GM12878 (cell line): ENCODE measurements at regions not wholly inside any gene's neighbourhood (a gene's known extent, or its start where the extent isn't known, plus 50 kb on each side); places are given as distances from the start of the nearest gene placed in this dataset.

ENCODE experiments used
- ATAC-seq: fragments of 200-7000 bp; cut with Tn5 transposase; 3 replicates; pipeline ENCODE4 v1.9.1; 2020; ENCODE audit warnings: mild to moderate bottlenecking, moderate library complexity
- BruUV-seq: library from RNA; stranded (reverse); fragments of 400-500 nt; replicated peaks from 2 replicates; lab custom pipeline; 2021; lab: Mats Ljungman, UMichigan
- CTCF ChIA-PET: fragments of 300-600 bp; sonication (Branson Sonifier 250); formaldehyde crosslinking; extraction: SDS; loops from one replicate; lab custom pipeline; 2021; ENCODE audit warnings: inconsistent platforms; lab: Yijun Ruan, JAX
- POLR2A ChIA-PET: fragments of 350-600 bp; formaldehyde crosslinking; extraction: SDS; loops from one replicate; lab custom pipeline; 2021; ENCODE audit warnings: inconsistent platforms; lab: Charles Lee
- RAD21 ChIA-PET: fragments of 300-600 bp; sonication (Branson Sonifier 250); formaldehyde crosslinking; loops from one replicate; lab custom pipeline; 2023; ENCODE audit warnings: antibody characterized with exemption; ENCODE audit not compliant: unreplicated experiment; lab: Charles Lee
- SMC1A ChIA-PET: fragments of 300-600 bp; sonication (Branson Sonifier 250); formaldehyde crosslinking; loops from one replicate; lab custom pipeline; 2023; ENCODE audit not compliant: unreplicated experiment, uncharacterized antibody; lab: Charles Lee
- DNase-seq: peaks from one replicate; pipeline ENCODE4 v3.0.0-alpha.2; 2011; ENCODE audit warnings: low read depth, low spot score
- FAIRE-seq: peaks from 3 replicates; lab custom pipeline; 2011; peaks lifted over from hg19 to GRCh38; lab: Jason Lieb, UNC
- H2AFZ ChIP-seq: 2 replicates; pipeline ENCODE4 v1.6.0; 2011; ENCODE audit warnings: low read depth, low read length, control low read depth; ENCODE audit not compliant: control insufficient read depth
- H3K27ac ChIP-seq: 2 replicates; pipeline ENCODE4 v1.5.1; 2011; ENCODE audit warnings: control low read depth; ENCODE audit not compliant: control insufficient read depth, insufficient read depth
- H3K27me3 ChIP-seq, 2 experiments: replicated peaks in 1 of 2; 2 replicates each; pipeline versions ENCODE4 v1.6.0 to v1.6.1; 2011; ENCODE audit warnings: low read length in 1 of 2; ENCODE audit not compliant: control insufficient read depth in 2 of 2, insufficient read depth in 2 of 2
- H3K36me3 ChIP-seq, 2 experiments: 2 replicates each; pipeline ENCODE4 v1.5.1; 2011; ENCODE audit warnings: low read length in 1 of 2; ENCODE audit not compliant: control insufficient read depth in 2 of 2, insufficient read depth in 2 of 2
- H3K4me1 ChIP-seq: 2 replicates; pipeline ENCODE4 v1.6.1; 2011; ENCODE audit warnings: mild to moderate bottlenecking, low read length, moderate library complexity, mixed read lengths; ENCODE audit not compliant: control insufficient read depth, insufficient read depth
- H3K4me2 ChIP-seq: 2 replicates; pipeline ENCODE4 v1.6.0; 2011; ENCODE audit warnings: control low read depth; ENCODE audit not compliant: control insufficient read depth, insufficient read depth
- H3K4me3 ChIP-seq: fragments of 200-600 bp; sonication (generic); 2 replicates; pipeline ENCODE4 v1.5.1; 2016
- H3K79me2 ChIP-seq: 2 replicates; pipeline ENCODE4 v1.6.0; 2011; ENCODE audit warnings: low read length; ENCODE audit not compliant: control insufficient read depth, insufficient read depth
- H3K9ac ChIP-seq: 2 replicates; pipeline ENCODE4 v1.8.0; 2011; ENCODE audit warnings: low read length, control low read depth, mixed read lengths; ENCODE audit not compliant: control insufficient read depth, insufficient read depth
- H3K9me3 ChIP-seq: replicated peaks from 3 replicates; pipeline ENCODE4 v1.5.1; 2011; ENCODE audit warnings: mild to moderate bottlenecking, low read length; ENCODE audit not compliant: control insufficient read depth, insufficient read depth
- H4K20me1 ChIP-seq: 2 replicates; pipeline ENCODE4 v1.6.0; 2011; ENCODE audit not compliant: control insufficient read depth, insufficient read depth
- EED ChIP-seq: sonication (generic); IDR thresholded peaks from 2 replicates; pipeline ENCODE4 v1.6.1; 2016; ENCODE audit warnings: antibody characterized with exemption, low read depth
- KDM1A ChIP-seq: fragments of 200-600 bp; sonication (generic); IDR thresholded peaks from 2 replicates; pipeline ENCODE4 v1.6.1; 2016; ENCODE audit warnings: borderline replicate concordance
- POLR2AphosphoS2 ChIP-seq: IDR thresholded peaks from 2 replicates; pipeline ENCODE4 v1.6.1; 2011; ENCODE audit warnings: low read depth, mild to moderate bottlenecking, low read length, improper control_type of control experiment, moderate library complexity
- POU2F2 ChIP-seq: IDR thresholded peaks from 3 replicates; pipeline ENCODE4 v1.6.1; 2011; ENCODE audit warnings: low read depth, mild to moderate bottlenecking, low read length, borderline replicate concordance
- PRDM15 ChIP-seq: fragments of 450-650 bp; formaldehyde crosslinking; IDR thresholded peaks from 2 replicates; pipeline ENCODE4 v1.4.0; 2020; ENCODE audit warnings: mild to moderate bottlenecking, moderate library complexity
- SKIL ChIP-seq: fragments of 450-650 bp; IDR thresholded peaks from 2 replicates; pipeline ENCODE4 v1.6.1; 2017; ENCODE audit warnings: mild to moderate bottlenecking, low read depth, inconsistent platforms; ENCODE audit not compliant: poor library complexity, severe bottlenecking
- ZNF274 ChIP-seq: IDR thresholded peaks from one replicate; pipeline ENCODE4 v1.8.0; 2011; ENCODE audit not compliant: insufficient read length, insufficient read depth
- ZNF384 ChIP-seq: IDR thresholded peaks from 2 replicates; pipeline ENCODE4 v1.6.1; 2012; ENCODE audit warnings: low read depth, mild to moderate bottlenecking, low read length, improper control_type of control experiment, borderline replicate concordance
- WGBS: methylation state at CpG from one replicate; pipeline ENCODE4 v1.1.6; 2016; ENCODE audit warnings: low lambda C conversion rate; ENCODE audit not compliant: insufficient replicate concordance, insufficient coverage; ENCODE audit errors: missing lambda C conversion rate; 5-methylcytosine and 5-hydroxymethylcytosine counted together
- in situ Hi-C: fragments of 300-500 bp; cut with MboI; formaldehyde crosslinking; loops from 9 replicates; pipeline ENCODE4 v1.14.3; 2018; ENCODE audit warnings: mixed read lengths
- intact Hi-C: fragments of 100-400 bp; cut with micrococcal nuclease; formaldehyde crosslinking; loops from one replicate; pipeline ENCODE4 v1.14.2; 2022; ENCODE audit not compliant: unreplicated experiment
- TF ChIP-seq, protein P1 (sequence below): fragments of 450-650 bp; conservative IDR thresholded peaks from 2 replicates; pipeline ENCODE4 v1.6.1; 2017; ENCODE audit warnings: mild to moderate bottlenecking, moderate library complexity

GRCh38 chr1:22275167-22275566, 132.3 kb upstream of the WNT4 start (continued):
- TF ChIP-seq, protein P1, sequence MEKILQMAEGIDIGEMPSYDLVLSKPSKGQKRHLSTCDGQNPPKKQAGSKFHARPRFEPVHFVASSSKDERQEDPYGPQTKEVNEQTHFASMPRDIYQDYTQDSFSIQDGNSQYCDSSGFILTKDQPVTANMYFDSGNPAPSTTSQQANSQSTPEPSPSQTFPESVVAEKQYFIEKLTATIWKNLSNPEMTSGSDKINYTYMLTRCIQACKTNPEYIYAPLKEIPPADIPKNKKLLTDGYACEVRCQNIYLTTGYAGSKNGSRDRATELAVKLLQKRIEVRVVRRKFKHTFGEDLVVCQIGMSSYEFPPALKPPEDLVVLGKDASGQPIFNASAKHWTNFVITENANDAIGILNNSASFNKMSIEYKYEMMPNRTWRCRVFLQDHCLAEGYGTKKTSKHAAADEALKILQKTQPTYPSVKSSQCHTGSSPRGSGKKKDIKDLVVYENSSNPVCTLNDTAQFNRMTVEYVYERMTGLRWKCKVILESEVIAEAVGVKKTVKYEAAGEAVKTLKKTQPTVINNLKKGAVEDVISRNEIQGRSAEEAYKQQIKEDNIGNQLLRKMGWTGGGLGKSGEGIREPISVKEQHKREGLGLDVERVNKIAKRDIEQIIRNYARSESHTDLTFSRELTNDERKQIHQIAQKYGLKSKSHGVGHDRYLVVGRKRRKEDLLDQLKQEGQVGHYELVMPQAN = no peak
- no peak for TF ChIP-seq SKIL
- TF ChIP-seq POU2F2 = no peak

- no peaks in the 10 kb centered on the region for H3K4me1 ChIP-seq
- ATAC-seq (peak; percentile 96), FAIRE-seq (peak; percentile 73), DNase-seq (no peak)
- no TSS peak for BruUV-seq
- CTCF ChIA-PET = interaction anchor here (1.0 to 4.7 kb wide), 8 partner anchors 21 to 244 kb away, joined by 3 to 27 read pairs (median 3); no protein-coding TSS in a partner anchor
- WGBS = 15% methylated on average over 16 of the region's 16 CpGs
- peaks cover 0 to 3% of the 10 kb centered on the region in 2 experiments for H3K27me3 ChIP-seq
- H4K20me1 ChIP-seq = no peaks in the 10 kb centered on the region
- H3K27ac ChIP-seq = no peak overlapping the region
- RAD21 ChIA-PET = no interaction called here
- H3K4me3 ChIP-seq = no peak overlapping the region
- no peaks in the 10 kb centered on the region for H3K36me3 ChIP-seq
- SMC1A ChIA-PET = interaction anchor here (0.6 to 1.8 kb wide), 3 partner anchors 142 to 387 kb away, joined by 3 to 6 read pairs (median 3); no protein-coding TSS in a partner anchor
- H2AFZ ChIP-seq = no peak overlapping the region
- intact Hi-C loops (loop anchor here (1.0 kb wide), 1 partner anchor 144 kb away; no protein-coding TSS in a partner anchor), in situ Hi-C loops (loop anchor here (5.0 kb wide), 1 partner anchor 144 kb away; no protein-coding TSS in a partner anchor)
- POLR2A ChIA-PET = interaction anchor here (0.5 kb wide), 1 partner anchor 210 kb away, joined by 3 read pairs; no protein-coding TSS in a partner anchor
- no peak overlapping the region for H3K9ac ChIP-seq
- no peaks in the 10 kb centered on the region for H3K79me2 ChIP-seq
- H3K4me2 ChIP-seq = no peak overlapping the region
- H3K9me3 ChIP-seq = no peaks in the 10 kb centered on the region; the same call in 2 of the 3 replicates
- TF ChIP-seq KDM1A (no peak), ZNF384 (no peak), PRDM15 (no peak), ZNF274 (no peak), EED (no peak), POLR2AphosphoS2 (no peak)
Observed at GRCh38 chr1:22275626-22276395, 132.9 kb upstream of the WNT4 start.
